ENCODE measurements at regions not wholly inside any gene's neighbourhood (a gene's known extent, or its start where the extent isn't known, plus 50 kb on each side); places are given as distances from the start of the nearest gene placed in this dataset.

GRCh38 chr21:18151046-18151445 lies 93.6 kb upstream of the CHODL start:
- H3K9me3 ChIP-seq (ENCODE audit: low read length), result no peaks in the 10 kb centered on the region
- H4K20me1 ChIP-seq (ENCODE audit: insufficient read depth, low read length), result no peaks in the 10 kb centered on the region
- BruUV-seq (replicated peaks), result no TSS peak
- H3K36me3 ChIP-seq (replicated peaks in 1 of 2; ENCODE audit: control insufficient read depth in 1 of 2, insufficient read depth in 2 of 2, low read length in 2 of 2), result no peaks in the 10 kb centered on the region
- no peak overlapping the region for H3K4me2 ChIP-seq (ENCODE audit: low read depth, low read length)
- in situ Hi-C loops (cut with HindIII; ENCODE audit: extremely low pct_ligation_motif_present, low pct_unique_long_range_greater_than_20kb), result no loop called here
- no peaks in the 10 kb centered on the region for H3K4me1 ChIP-seq (ENCODE audit: insufficient read depth, low read length)
- 71% methylated on average over 5 of the region's 5 CpGs for WGBS (ENCODE audit: low lambda C conversion rate)
- FAIRE-seq, result no peak
- H3K79me2 ChIP-seq (ENCODE audit: insufficient read depth, low read length), result no peaks in the 10 kb centered on the region
- H3K27ac ChIP-seq (ENCODE audit: extremely low read length, insufficient read depth, low read length), result no peak overlapping the region
- H3K4me3 ChIP-seq (replicated peaks in 1 of 3; ENCODE audit: insufficient read depth in 1 of 3, low read depth in 2 of 3, low read length in 3 of 3), result no peak overlapping the region
- no peaks in the 10 kb centered on the region for H3K27me3 ChIP-seq (ENCODE audit: control insufficient read depth in 1 of 2, insufficient read depth in 2 of 2, low read length in 2 of 2)
- intact Hi-C loops (cut with micrococcal nuclease; ENCODE audit: unreplicated experiment), result no loop called here
- ChIA-PET POLR2A (no interaction called here), CTCF (ENCODE audit: low intra/inter-chr PET ratio, low total read pairs) (no interaction called here)
- DNase-seq (ENCODE audit: low spot score), result no peak
- no peak for ATAC-seq
- no peak for TF ChIP-seq ZNF276 (CRISPR knock-in tag; IDR thresholded peaks at IDR 0.05; ENCODE audit: low read depth)
- no peak for TF ChIP-seq RORA (CRISPR knock-in tag; IDR thresholded peaks at IDR 0.05)
- no peak for TF ChIP-seq NFATC3 (CRISPR knock-in tag; IDR thresholded peaks at IDR 0.05)
- no peak for TF ChIP-seq CREB1 (IDR thresholded peaks at IDR 0.05)
- TF ChIP-seq CREB1 (CRISPR knock-in tag; IDR thresholded peaks at IDR 0.05), result no peak
- TF ChIP-seq PITX1 (CRISPR knock-in tag; IDR thresholded peaks at IDR 0.05), result no peak
- TF ChIP-seq SAFB2 (CRISPR knock-in tag; IDR thresholded peaks at IDR 0.05; ENCODE audit: borderline replicate concordance, low read depth), result no peak
- no peak for TF ChIP-seq CENPX (CRISPR knock-in tag; IDR thresholded peaks at IDR 0.05)
- no peak for TF ChIP-seq ZNF800 (CRISPR knock-in tag; IDR thresholded peaks at IDR 0.05)
- no peak for TF ChIP-seq SYNCRIP (IDR thresholded peaks at IDR 0.05; ENCODE audit: insufficient read depth, low read depth, low read length)
- TF ChIP-seq NFIB (CRISPR knock-in tag; IDR thresholded peaks at IDR 0.05; ENCODE audit: borderline replicate concordance), result no peak
- no peak for TF ChIP-seq GATAD1 (CRISPR knock-in tag; IDR thresholded peaks at IDR 0.05)
- TF ChIP-seq ZNF570 (CRISPR knock-in tag; IDR thresholded peaks at IDR 0.05; ENCODE audit: borderline replicate concordance), result no peak
- TF ChIP-seq ATM (IDR thresholded peaks at IDR 0.05; ENCODE audit: borderline replicate concordance), result no peak
- no peak for TF ChIP-seq U2AF1 (optimal IDR thresholded peaks at IDR 0.05; ENCODE audit: low read depth, low read length)
- TF ChIP-seq U2AF2 (IDR thresholded peaks at IDR 0.05; ENCODE audit: low read depth, low read length), result no peak
- TF ChIP-seq ZNF784 (CRISPR knock-in tag; IDR thresholded peaks at IDR 0.05; ENCODE audit: borderline replicate concordance), result no peak
- TF ChIP-seq ZNF619 (CRISPR knock-in tag; IDR thresholded peaks at IDR 0.05), result no peak
- TF ChIP-seq ATF5 (CRISPR knock-in tag; IDR thresholded peaks at IDR 0.05; ENCODE audit: low read depth), result no peak
- no peak overlapping the region for H3K9ac ChIP-seq (ENCODE audit: insufficient read depth, low read depth, low read length)
- H2AFZ ChIP-seq (ENCODE audit: low read length), result no peak overlapping the region

All from HepG2 (cell line).